Cerebellar nuclear complex (tissue), 1 donor: ENCODE measurements at regions not wholly inside any gene's neighbourhood (a gene's known extent, or its start where the extent isn't known, plus 50 kb on each side); places are given as distances from the start of the nearest gene placed in this dataset.
A peak's percentile ranks its signal among the peaks of the same experiment; 100 is the strongest.

Source experiments
- DNase-seq, 2 experiments: peaks; one replicate each; lab custom pipeline; 2025; lab: John Stamatoyannopoulos, UW

DNA sequence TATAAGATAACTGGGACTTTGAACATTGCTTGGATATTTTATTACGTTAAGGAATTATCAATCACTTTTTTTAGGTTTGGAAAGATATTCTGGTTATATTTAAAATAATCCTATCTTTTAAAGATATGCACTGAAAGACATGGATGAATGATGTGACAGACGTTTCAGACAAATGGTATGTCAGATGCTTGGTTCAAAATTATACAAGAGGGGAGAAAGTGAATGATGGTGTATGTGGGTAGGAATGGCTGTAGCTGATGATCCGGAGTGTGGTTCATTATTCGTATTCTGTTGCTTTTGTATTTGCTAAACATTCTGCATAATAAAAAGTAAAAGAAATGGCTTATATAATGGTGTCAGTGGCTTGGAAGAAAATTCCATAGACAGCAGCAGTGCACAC is 51.0 kb upstream of the SNRPB2 start:
- DNase-seq: no peak

- DNase-seq: no peak
These were observed 52.9 kb upstream of the SNRPB2 start for GRCh38 chr20:16676891-16677290.

GRCh38 chr20:16675001-16675564 is 54.7 kb upstream of the SNRPB2 start:
- DNase-seq: no peak

GRCh38 chr20:16674243-16674642 is 55.6 kb upstream of the SNRPB2 start:
- DNase-seq: no peak

- no peak for DNase-seq
These were observed 57.5 kb upstream of the SNRPB2 start for GRCh38 chr20:16672299-16672698.

GRCh38 chr20:16671753-16672152 is 58.1 kb upstream of the SNRPB2 start:
- DNase-seq: no peak

GRCh38 chr20:16666272-16666671 is 63.6 kb upstream of the SNRPB2 start:
- no peak for DNase-seq

- DNase-seq: no peak
These were observed 65.8 kb upstream of the SNRPB2 start for GRCh38 chr20:16664020-16664419.

GRCh38 chr20:16662467-16662866 is 67.4 kb upstream of the SNRPB2 start:
- no peak for DNase-seq

DNA sequence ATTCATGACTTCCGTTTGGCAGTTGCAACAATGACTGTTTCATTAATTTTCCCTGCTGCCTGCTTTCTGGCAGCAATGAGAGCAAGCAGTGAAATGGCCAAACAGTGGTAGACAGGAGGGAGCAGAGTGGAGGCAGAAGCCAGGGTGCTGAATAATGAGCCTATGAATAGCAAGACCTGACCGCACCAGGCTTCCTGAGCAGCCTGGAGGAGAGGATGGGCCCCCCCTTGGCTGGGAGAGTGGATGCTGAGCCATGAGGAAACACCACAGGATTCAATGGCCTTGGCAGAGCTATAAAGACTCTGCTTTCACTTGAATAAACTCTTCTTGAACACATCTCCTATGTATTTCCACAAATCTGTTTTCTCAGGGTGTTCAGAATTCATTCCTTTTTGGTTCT is 68.1 kb upstream of the SNRPB2 start:
- DNase-seq: peak; percentile 41 to 69

DNA sequence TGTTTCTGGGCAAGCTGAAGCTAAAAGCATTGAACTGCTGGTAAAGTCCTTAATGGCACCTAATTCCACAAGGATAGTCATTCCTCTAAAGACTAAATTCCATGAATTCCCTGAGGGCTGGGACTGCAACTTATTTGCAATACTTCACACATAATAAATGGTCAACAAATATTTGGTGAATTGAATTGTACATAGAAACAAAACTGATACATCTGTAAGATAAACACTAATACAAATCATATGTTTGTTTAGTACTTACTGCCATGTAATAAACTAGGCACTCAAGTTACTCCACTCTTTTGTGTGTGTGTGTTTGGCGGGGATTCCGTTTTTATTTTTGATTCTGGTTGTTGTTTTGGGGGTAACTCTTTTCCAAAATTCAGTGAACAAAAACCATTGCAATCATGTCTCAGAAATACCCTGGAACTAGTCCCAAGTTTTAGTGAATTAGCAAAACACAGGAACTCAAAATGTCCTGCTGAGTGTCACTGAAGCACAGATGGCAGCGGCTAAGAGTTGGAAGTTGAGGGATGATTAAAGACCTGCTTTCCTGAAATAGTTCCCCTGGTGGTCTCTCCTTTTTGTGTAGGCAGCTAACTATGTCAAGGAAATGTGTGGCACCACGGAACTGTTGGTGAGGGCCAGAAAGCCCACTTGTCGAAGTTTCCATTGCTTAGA is 74.8 kb upstream of the SNRPB2 start:
- no peak for DNase-seq

DNA sequence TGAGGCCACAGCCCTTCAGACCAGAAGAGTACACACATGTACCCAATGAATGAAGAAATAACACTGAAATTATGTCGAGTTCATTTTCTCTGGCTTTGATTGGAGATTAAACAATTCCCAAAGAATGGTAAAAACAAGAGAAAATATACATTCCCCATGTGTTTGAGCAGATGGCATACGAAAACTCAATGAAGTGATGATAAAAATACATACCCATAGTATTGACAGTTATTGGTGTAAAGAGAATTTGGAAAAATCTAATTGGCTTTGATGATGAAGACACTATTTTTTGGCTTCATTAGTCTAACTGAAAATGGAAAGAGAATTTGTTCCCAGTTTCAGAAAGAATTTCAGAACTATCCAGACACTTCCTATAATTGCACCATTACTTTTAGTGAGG is 76.6 kb upstream of the SNRPB2 start:
- DNase-seq: no peak

DNA sequence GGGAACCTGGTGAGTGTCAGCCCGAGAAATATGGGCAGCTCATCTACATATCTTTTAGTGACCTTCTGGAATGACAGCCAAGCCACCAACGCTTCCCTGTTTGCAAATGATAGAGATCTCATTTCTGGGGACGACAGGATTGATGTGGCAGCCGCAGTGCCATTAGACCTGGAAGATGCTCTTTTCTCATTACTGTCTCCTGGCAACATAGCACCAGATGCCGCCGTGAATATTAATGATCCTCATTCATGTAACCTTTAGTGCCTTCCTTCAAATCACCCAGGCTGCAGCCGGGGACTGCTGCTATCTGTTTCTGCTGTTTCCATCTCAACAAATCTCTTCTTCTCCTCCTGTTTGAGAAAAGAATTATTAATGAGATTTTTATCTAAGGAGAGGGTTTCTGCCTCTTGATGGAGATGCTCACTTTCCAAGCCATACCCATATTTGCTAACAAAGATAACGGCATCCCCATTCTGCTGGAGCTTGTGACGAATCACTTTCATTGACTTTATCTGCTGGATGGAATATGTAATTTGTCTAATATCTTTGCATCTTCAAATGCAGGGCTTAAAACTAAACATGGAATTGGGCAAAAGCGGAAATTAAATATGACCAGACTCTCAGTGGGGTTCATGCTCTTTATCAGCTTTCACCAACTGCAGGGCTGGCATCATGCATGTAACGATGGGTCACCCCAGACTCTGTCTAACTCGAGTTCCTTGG is 74.8 kb upstream of the KIF16B start:
- DNase-seq: no peak

DNA sequence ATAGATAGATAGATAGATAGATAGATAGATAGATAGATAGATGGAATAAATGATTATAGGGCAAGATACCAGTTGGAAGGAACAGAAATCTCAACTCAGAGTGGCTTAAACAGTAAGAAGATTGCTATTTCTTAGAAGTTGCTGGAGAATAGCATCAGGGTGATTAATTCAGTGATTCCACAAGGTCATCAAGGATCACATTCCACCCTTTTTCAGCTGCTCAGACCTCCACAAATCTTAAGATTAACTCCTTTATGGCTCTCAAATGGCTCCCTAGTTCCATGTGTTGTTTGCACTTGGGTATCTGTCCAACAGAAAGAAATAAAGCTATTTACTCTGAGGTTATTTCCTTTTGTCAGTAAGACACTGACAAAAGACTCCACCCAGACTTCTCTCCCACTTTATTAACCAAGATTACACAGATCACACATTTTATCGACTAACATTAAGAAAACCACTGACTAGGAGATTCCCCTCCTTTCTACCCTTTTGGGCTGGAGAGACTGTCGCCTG is 68.3 kb upstream of the KIF16B start:
- DNase-seq: no peak

DNA sequence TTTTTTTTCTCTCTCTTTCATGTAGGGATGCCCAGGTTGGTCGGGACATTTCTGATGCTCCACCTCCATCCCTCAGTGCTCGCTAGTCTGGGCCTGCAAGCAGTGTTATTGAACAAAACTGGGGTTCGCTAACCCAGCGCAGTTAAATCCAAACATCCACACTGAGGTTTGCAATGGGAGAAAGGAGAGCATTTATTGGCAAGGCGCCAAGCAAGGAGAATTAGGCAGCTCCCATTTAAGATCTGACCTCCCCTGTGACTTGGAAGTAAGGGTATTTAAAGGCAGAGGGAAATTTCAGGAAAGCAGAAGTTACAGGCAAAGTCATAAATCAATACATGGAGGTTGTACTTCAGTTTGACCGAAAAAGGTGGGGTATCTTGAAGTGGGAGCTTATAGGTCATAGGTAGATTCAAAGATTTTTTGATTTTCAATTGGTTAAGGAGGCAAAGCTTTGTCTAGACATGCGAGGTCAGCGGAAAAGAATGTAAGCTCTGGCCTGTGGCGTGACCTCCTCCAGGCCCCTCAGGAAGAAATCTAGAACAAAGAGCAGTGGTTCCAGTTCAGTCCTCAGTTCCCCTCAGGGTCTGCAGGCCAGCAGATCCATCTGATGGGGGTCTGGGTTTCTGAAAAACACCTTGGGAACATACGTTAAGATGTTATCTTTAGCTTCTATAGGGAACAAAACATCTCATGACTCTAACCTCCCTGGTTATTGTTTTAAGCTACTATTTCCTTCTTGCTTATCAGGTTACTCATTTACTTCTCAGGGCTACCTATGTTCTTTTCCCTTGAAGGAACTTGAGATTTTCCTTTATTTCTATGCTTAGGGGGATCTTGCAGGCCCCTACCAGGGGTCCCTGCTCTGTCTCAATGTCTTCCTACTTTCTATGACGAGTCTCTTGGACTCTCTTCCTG is 66.0 kb upstream of the KIF16B start:
- DNase-seq: no peak

DNA sequence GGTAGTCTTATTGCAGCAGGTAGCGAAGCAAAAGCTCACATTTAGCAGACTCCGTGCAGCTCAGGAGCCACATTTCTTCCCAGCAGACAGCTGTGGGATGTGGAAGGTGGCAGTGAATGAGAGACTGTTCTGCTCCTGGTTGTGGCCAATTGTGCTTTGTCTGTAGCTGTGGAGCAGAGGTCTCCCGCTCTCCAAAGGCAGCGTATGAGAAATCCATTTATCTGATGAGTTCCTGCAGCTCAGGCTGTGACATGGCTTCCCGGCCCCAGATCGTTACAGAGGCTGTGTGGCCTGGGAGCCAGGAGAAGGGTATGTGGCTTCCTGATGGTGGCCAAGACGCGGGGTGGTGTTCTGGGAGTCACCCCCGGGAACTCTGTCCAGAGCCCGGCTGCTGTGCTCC is 64.5 kb upstream of the KIF16B start:
- no peak for DNase-seq

DNA sequence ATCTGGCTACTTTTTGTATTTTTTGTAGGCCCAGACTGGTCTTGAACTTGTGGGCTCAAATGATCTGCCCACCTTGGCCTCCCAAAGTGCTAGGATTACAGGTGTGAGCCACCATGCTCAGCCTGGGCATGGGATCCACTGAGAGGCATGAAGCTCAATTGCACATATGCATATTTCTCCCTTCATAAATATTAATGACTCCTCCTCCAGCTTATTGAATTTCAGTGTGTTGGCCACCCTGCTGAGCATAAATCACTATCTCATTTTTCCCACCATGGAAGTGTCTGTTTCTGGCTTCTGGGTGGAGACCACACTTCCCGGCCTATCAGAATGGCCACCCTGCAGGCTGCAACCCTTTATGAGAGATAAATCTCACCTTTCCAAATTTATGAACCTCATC is 53.6 kb upstream of the KIF16B start:
- DNase-seq: no peak

- no peak for DNase-seq
These were observed 50.9 kb upstream of the KIF16B start for GRCh38 chr20:16624106-16624505.
